ENCODE measurements at regions not wholly inside any gene's neighbourhood (a gene's known extent, or its start where the extent isn't known, plus 50 kb on each side); places are given as distances from the start of the nearest gene placed in this dataset.

- no peaks in the 10 kb centered on the region for H3K36me3 ChIP-seq (ENCODE audit: control insufficient read depth, insufficient read depth, low read length)
- ATAC-seq: no peak
- Mint-ChIP-seq H3K9me3 (no peaks in the 10 kb centered on the region), H3K36me3 (no peaks in the 10 kb centered on the region), H3K4me3 (no peak overlapping the region), H3K4me1 (no peaks in the 10 kb centered on the region), H3K27me3 (ENCODE audit: low read depth in 2 of 2) (peaks cover 6 to 22% of the 10 kb centered on the region in 2 donors), H3K27ac (no peak overlapping the region)
- H3K4me1 ChIP-seq (ENCODE audit: control insufficient read depth, insufficient read depth, low read length): no peaks in the 10 kb centered on the region
- TF ChIP-seq CTCF (IDR thresholded peaks at IDR 0.05): no peak
- intact Hi-C loops (cut with micrococcal nuclease): no loop called here
- no peaks in the 10 kb centered on the region for H3K9me3 ChIP-seq (ENCODE audit: control insufficient read depth, insufficient read depth, low read length)
- H3K27ac ChIP-seq (ENCODE audit: low read length): no peak overlapping the region
- 81% methylated on average over 5 of the region's 6 CpGs for WGBS (ENCODE audit: insufficient coverage)
- H3K4me3 ChIP-seq (ENCODE audit: low read length): no peak overlapping the region
- no peaks in the 10 kb centered on the region for H3K27me3 ChIP-seq (ENCODE audit: control insufficient read depth, insufficient read depth, low read length)
- DNase-seq: no peak
Measured at GRCh38 chr17:6005939-6006338, 64.2 kb upstream of the WSCD1 start.

GRCh38 chr17:6011206-6011605 is 59.0 kb upstream of the WSCD1 start:
- Histone ChIP-seq H3K9me3 (ENCODE audit: control insufficient read depth, insufficient read depth, low read length) (no peaks in the 10 kb centered on the region), H3K27me3 (ENCODE audit: control insufficient read depth, insufficient read depth, low read length) (no peaks in the 10 kb centered on the region), H3K36me3 (ENCODE audit: control insufficient read depth, insufficient read depth, low read length) (no peaks in the 10 kb centered on the region), H3K27ac (ENCODE audit: low read length) (no peak overlapping the region), H3K4me3 (ENCODE audit: low read length) (no peak overlapping the region), H3K4me1 (ENCODE audit: control insufficient read depth, insufficient read depth, low read length) (no peaks in the 10 kb centered on the region)
- Mint-ChIP-seq H3K4me1 (no peaks in the 10 kb centered on the region), H3K4me3 (no peak overlapping the region), H3K36me3 (no peaks in the 10 kb centered on the region), H3K27ac (no peak overlapping the region), H3K27me3 (ENCODE audit: low read depth in 2 of 2) (peaks cover 13 to 48% of the 10 kb centered on the region in 2 donors), H3K9me3 (no peaks in the 10 kb centered on the region)
- intact Hi-C loops (cut with micrococcal nuclease): no loop called here
- no peak for TF ChIP-seq CTCF (IDR thresholded peaks at IDR 0.05)
- no CpG with 5 or more reads among the region's 1 CpG for WGBS (ENCODE audit: insufficient coverage)
- DNase-seq (no peak), ATAC-seq (no peak)

DNA sequence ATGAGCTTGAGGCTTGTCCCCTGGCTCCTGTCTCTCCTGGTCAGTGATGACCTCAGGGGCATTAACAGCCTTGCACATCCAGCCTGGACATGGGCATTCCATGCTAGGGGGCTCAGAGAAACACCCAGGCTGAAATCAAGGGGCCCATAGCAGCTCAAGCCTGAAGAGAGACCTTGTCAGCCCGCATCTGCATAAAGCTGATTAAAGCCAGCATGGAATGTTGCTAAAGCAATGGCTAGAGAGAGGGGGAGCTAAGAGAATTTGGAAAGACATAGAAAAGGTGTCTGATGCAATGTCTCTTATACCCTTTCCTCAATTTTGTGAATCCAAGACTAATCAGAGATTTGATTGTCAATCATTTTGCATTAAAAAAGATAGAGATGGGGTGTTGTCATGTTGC is 51.4 kb upstream of the WSCD1 start:
- Mint-ChIP-seq H3K36me3 (no peaks in the 10 kb centered on the region), H3K27me3 (ENCODE audit: low read depth in 2 of 2) (peaks cover 10 to 18% of the 10 kb centered on the region in 2 donors), H3K4me3 (no peak overlapping the region), H3K4me1 (no peaks in the 10 kb centered on the region), H3K9me3 (no peaks in the 10 kb centered on the region), H3K27ac (no peak overlapping the region)
- ATAC-seq (no peak), DNase-seq (no peak)
- Histone ChIP-seq H3K4me1 (ENCODE audit: control insufficient read depth, insufficient read depth, low read length) (no peaks in the 10 kb centered on the region), H3K36me3 (ENCODE audit: control insufficient read depth, insufficient read depth, low read length) (no peaks in the 10 kb centered on the region), H3K27ac (ENCODE audit: low read length) (no peak overlapping the region), H3K27me3 (ENCODE audit: control insufficient read depth, insufficient read depth, low read length) (no peaks in the 10 kb centered on the region), H3K4me3 (ENCODE audit: low read length) (no peak overlapping the region), H3K9me3 (ENCODE audit: control insufficient read depth, insufficient read depth, low read length) (no peaks in the 10 kb centered on the region)
- intact Hi-C loops (cut with micrococcal nuclease): no loop called here
- TF ChIP-seq CTCF (IDR thresholded peaks at IDR 0.05): no peak
- WGBS (ENCODE audit: insufficient coverage): 85% methylated on average over 1 of the region's 1 CpG

DNA sequence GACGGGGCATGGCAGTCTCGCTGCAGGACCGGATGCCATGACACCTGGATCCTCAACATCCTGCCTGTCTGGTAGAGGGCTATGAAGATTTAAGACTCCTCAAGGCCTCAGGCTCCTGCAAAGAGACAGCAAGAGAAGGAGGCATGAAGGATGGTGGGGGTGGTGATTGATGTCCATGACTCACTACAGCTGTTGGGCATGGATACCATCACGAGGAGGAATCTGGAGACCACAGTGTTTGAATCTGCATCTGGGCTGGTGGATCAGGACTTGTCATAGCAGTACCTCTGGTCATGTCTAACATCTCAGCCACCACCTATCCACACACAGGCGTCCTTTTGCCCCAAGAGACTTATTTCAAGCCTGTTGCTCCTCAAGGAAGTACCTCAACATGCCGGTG is 50.2 kb upstream of the WSCD1 start:
- no peak for TF ChIP-seq CTCF (IDR thresholded peaks at IDR 0.05)
- Mint-ChIP-seq H3K9me3 (no peaks in the 10 kb centered on the region), H3K36me3 (no peaks in the 10 kb centered on the region), H3K27ac (no peak overlapping the region), H3K4me3 (no peak overlapping the region), H3K27me3 (ENCODE audit: low read depth in 2 of 2) (peaks cover 10 to 22% of the 10 kb centered on the region in 2 donors), H3K4me1 (no peaks in the 10 kb centered on the region)
- no peak for DNase-seq
- Histone ChIP-seq H3K4me1 (ENCODE audit: control insufficient read depth, insufficient read depth, low read length) (no peaks in the 10 kb centered on the region), H3K9me3 (ENCODE audit: control insufficient read depth, insufficient read depth, low read length) (no peaks in the 10 kb centered on the region), H3K27me3 (ENCODE audit: control insufficient read depth, insufficient read depth, low read length) (no peaks in the 10 kb centered on the region), H3K36me3 (ENCODE audit: control insufficient read depth, insufficient read depth, low read length) (no peaks in the 10 kb centered on the region), H3K4me3 (ENCODE audit: low read length) (no peak overlapping the region), H3K27ac (ENCODE audit: low read length) (no peak overlapping the region)
- intact Hi-C loops (cut with micrococcal nuclease): no loop called here
- no peak for ATAC-seq
- 83% methylated on average over 6 of the region's 6 CpGs for WGBS (ENCODE audit: insufficient coverage)
